Fibroblast of skin of back (primary cell): ENCODE measurements at regions not wholly inside any gene's neighbourhood (a gene's known extent, or its start where the extent isn't known, plus 50 kb on each side); places are given as distances from the start of the nearest gene placed in this dataset.

ENCODE experiments used
- DNase-seq: peaks from one replicate; pipeline ENCODE4 v3.0.0-alpha.2; 2013

- DNase-seq, result no peak
Observed at GRCh38 chr18:40035966-40036365, 1919.1 kb upstream of the PIK3C3 start.

DNA sequence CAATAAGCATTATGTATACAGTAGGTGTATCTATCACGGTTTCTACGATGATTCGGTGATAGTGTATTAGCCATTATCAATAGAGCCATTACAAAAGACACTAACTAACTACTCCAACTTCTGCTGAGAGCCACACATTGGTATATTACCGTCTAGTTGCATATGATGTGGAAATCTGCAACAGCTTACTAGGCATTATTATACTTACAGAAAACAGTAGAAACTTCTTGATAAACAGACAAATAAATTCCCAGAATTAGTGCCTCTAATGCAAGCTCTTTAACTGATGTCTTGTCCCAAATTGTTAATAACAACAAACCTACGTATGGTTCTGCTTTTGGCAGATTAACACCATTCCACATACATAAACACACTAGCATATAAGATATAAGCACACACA, 1923.0 kb upstream of the PIK3C3 start:
- no peak for DNase-seq

DNA sequence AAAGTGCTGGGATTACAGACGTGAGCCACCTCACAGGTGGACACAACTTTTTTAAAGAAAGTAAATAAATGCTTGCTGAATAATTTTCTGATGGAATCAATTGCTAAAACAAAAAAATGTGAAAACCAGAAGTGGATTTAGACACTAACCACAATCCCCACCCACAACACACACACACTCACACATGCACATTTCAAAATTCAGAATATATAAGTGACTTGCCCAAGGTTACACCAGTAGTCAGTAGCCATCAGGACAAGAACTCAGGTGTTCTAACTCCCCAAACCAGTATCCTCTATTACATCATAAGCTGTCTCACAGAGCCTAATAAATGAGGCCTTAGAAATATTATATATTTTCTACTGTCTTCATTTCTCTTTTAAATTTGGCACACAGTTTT, 1923.6 kb upstream of the PIK3C3 start:
- DNase-seq, result no peak

DNA sequence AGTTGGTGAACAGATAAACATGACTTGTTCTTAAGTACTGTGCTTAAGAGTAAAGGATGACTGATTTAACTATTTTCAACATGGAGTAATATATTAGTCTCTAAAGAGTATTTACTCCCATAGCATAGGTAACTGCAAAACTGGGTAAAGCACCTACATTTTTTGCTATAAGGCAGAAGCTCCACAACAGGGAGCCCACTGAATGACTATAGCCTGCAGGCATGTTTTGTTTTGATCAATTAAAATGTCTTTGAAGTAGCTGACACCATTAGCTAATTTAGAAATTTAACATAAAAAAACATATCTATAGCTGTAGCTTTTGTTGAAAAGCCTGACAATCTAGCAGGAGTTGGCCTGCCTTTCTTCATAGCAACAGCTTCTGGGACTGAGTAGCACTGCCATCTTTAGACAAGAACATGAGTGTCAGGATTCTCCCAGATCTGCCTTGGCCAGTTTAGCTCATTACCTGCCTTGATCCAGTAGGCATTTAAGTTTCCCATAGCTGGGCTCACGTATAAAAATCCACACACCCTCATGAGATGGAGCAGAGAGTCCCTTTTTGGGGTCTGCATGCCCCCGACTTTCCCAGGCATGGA, 1935.1 kb upstream of the PIK3C3 start:
- no peak for DNase-seq

GRCh38 chr18:40018266-40018665, 1936.8 kb upstream of the PIK3C3 start:
- no peak for DNase-seq

GRCh38 chr18:40017021-40017420, 1938.0 kb upstream of the PIK3C3 start:
- no peak for DNase-seq

DNA sequence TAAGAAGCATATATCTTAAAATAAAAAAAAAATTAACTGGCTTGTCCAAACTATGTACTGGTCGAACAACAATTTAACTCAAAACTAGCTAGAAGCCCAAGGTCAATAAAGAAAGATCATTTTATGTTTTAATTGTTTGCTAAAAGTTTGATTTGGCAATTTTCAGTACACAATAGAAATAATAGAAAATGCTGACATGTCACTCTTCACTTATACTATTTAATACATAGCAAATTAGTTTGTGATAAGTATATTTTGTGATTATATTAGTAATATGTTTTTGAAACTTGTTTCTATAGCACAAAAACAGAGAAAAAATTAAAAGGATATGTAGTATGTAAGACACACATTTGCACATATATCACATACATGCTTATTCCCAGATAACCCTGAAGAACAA, 1938.6 kb upstream of the PIK3C3 start:
- DNase-seq, result no peak

DNA sequence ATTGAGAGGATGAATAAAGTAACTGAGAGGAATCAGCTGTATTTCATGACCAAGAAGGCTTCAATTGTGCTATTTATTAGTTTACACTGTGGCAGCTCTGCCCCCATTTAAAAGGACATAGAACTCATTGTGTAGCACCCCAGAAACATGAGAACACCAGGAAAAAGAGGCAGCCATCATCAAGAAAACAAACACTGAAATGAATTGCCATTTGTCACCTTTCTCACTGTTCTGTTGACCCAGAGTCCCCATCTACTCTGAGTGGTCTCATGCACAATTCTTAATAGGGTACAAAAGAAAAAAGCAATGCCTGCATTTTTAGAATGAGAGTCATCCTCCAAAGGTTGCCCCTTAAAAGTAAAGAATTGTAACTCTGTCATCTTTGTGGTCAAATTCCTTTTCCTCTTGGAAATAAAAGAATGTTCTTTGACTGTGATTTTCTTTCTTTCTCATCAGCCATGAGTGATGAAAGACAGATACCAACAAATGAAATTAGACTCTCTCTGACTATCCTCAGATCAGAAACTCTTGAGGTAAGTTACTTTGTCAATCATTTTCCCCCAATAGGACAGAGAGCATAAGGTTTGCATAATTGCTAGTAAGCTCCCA, 1941.9 kb upstream of the PIK3C3 start:
- peak; percentile 39 for DNase-seq

DNA sequence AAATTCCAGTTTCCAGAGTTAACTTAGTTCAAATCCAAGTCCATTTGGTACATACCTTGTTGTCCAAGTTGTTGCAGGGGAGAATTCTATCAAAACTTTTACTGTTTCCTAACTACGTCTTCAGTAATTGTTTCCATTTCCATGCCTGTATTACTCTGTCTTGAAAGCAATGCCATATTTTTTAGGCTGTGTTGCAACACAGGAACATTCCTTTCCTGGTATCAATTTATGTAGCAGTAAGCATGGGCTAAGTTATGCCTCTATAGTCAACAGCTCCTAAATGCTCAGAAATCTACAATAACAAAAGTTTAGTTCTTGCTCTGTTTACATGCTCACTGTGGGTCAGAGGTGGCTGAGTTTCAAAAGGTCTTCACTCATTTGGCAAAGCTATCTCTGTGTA, 1943.8 kb upstream of the PIK3C3 start:
- DNase-seq, result no peak

GRCh38 chr18:40006634-40007033, 1948.4 kb upstream of the PIK3C3 start:
- DNase-seq, result no peak

DNA sequence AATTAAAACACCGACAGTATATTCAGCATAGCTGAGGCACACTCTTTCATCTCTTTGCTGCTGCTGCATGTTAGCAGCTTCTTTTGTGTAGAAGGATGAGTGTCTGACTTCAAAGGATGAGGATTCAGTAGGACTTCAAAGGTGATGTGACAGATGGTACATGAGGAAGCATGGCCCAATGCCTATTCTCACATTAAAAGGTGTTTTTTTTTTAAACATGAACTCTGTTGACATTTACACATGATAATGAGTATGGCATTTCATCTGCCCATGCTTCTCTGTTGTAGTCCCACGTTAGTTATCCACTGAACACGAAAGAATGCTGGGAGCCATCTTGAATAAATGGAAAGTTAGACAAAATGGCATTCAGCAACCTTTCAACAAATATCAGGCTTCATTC, 1950.8 kb upstream of the PIK3C3 start:
- no peak for DNase-seq

- DNase-seq, result no peak
Observed at GRCh38 chr18:39998317-39998716, 1956.7 kb upstream of the PIK3C3 start.

GRCh38 chr18:39994498-39994897, 1960.5 kb upstream of the PIK3C3 start:
- DNase-seq, result no peak

GRCh38 chr18:39991696-39992265, 1963.3 kb upstream of the PIK3C3 start:
- DNase-seq, result no peak

DNA sequence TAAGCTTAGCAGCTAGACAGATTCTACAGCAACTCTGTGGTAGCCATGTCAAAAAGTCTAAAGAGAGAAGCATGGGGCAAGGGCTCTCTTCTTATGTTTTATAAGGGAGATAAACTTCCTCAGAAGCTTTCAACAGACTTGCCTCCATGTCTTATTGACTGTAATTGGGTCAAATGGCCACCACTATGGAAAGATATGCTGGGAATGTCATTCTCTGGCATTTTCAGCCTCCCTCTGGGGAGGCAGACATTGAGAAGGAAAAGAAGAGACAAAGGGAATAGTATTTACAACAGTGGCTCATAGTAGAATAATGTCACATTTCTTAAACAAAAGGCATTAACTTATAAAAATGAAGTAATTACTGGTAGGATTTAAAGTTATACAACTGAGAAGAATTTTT, 1964.5 kb upstream of the PIK3C3 start:
- DNase-seq, result peak; percentile 16

DNA sequence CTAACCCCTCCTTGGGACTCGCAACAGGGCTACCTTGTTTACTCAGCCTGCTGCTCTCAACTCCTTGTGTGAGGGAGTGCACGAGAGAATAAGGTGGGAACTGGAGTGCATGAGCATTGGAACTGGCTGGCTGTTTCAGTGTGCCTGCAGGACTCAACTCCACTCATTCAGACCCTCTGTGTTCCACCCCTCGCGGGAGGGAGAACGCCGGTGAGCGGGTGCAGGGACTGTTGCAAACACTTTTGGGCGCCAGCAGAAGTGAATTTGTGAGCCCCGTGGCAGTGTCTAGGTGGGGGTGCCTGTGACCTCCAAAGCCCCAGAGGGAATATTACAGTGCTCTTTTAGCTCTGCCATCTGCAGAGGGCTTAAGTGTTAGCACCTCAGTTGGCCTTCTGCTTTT, 1978.3 kb upstream of the PIK3C3 start:
- DNase-seq, result no peak

- DNase-seq, result no peak
Observed at GRCh38 chr18:39972521-39972920, 1982.5 kb upstream of the PIK3C3 start.

DNA sequence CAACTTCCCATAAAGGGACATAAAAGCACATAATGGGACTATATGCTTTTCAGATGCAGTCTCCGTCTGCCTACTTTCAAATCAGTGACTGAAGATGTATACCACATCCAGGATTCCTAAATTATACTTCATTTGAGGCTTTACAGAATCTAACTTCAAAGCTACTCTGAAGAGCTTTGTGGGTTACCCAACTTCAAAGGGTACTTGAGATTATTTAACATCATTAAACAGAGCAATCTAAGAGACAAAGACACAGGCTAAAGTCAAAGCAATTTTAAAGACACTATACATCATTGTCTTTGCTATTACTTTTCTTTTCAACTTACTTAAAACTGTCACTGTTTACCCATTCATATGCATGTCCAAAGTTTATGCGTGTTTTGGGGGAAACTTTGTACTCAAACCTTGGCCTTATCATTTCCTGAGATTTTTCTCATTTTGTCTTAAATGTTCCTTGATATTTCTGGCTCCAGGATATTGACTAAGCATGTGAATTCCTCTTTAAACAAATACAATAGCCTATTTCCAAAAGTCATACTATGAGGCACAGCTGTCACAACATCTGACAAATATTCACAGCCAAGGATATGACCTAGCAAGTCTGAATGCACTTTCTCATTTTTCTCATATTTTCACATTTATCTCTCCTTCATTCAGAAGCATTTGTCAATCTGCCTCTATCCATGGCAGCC, 1985.1 kb upstream of the PIK3C3 start:
- peak; percentile 63 for DNase-seq

DNA sequence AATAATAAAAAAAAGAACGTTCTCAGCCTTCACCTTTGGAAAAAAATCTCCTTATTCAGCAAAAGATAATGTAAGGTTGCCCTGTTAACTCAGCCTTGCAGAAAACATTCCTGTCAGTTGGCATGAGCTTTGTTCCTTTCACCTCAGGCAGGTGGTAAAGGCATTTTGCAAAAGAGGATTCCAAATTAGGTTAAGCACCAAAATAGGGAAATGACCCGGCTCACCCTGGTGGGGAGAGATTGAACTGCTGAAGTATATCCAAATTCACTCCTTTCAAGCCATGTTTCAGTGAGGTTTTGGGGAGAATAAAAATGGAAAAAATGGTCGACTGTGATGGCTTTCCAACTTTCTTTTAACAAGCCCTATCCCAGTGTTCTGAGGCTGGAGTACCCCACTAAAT, 1988.8 kb upstream of the PIK3C3 start:
- DNase-seq, result no peak

- no peak for DNase-seq
Observed at GRCh38 chr18:39962546-39962945, 1992.5 kb upstream of the PIK3C3 start.

GRCh38 chr18:39960550-39960949, 1994.5 kb upstream of the PIK3C3 start:
- peak; percentile 43 for DNase-seq

- no peak for DNase-seq
Observed at GRCh38 chr18:39959839-39960238, 1995.2 kb upstream of the PIK3C3 start.

DNA sequence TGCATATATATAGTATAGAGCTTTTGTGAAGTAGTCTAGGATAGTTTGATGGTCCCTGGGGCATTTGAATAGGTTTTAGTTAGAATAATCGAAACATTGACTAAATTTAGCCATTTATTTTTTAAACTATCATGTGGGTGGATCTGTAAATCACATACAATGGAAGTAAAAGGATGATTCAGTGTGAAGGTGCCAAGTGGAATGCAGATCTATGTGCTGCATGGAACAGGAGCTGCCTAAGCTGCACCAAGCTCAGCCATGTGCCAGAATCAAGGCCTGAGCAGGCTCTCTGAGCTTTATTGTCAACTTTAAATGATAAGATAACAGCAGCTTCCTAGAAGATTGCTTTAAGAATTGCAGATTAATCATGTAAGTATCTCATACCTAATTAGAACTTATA, 1996.2 kb upstream of the PIK3C3 start:
- no peak for DNase-seq

DNA sequence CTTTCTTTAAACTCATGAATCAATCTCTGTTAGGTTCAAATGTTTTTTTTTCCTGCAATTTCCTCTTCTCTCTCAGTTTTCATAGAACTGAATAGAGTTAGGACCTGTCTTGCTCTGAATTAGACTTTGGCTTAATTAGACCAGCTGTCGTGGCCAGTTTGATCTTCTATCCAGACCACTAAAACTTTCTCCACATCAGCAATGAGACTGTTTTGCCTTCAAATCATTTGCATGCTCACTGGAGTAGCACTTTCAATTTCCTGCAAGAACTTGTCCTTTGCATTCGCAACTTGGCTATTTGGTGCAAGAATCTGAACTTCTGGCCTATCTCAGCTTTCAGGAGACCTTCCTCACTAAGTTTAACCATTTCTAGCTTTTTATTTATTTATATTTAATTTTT, 2002.2 kb upstream of the PIK3C3 start:
- DNase-seq, result no peak
